ENCODE measurements at regions not wholly inside any gene's neighbourhood (a gene's known extent, or its start where the extent isn't known, plus 50 kb on each side); places are given as distances from the start of the nearest gene placed in this dataset.

GRCh38 chr12:107283652-107284051 is 190.3 kb upstream of the CRY1 start:
- no peak for DNase-seq

DNA sequence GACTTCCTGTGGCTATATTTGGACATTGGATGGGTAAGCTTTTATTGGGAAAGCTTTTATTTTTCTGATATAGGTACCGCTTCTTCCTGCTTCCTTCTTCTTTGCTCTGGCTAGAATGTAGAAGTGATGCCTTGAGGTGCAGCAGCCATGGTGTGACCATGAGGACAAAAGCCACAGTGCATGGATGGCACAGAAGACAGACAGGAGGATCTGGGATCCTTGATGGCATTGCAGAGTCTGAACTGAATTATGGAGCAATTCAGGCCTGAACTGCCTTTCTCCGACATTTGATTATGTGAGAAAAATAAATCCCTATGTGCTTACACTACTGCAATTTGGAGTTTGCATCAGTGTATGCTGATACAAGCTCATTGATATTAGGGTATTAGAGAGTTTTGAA is 191.3 kb upstream of the CRY1 start:
- DNase-seq: no peak

GRCh38 chr12:107287436-107288413 is 194.4 kb upstream of the CRY1 start:
- no peak for DNase-seq

- no peak for DNase-seq
Observed at GRCh38 chr12:107288414-107289127, 195.2 kb upstream of the CRY1 start.

GRCh38 chr12:107291018-107291417 is 197.7 kb upstream of the CRY1 start:
- no peak for DNase-seq

DNA sequence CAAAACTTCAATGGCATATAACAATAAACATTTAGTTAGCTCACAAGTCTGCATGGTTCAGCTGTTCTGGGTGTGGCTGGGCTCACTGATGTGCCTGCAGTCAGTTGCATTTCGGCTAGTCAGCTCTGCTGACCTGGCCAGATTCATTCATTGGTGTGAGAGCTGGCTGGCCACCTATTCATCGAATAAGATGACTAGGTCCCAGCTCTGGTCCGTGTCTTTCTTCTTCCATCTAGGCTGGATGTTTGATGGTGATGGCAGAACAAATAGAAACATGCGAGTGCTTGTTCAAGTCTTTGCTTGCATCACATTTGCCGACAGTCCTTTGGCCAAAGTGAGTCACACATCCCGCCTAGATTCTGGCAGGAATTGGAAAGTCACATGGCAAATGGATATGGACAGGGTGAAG is 203.3 kb upstream of the CRY1 start:
- no peak for DNase-seq

GRCh38 chr12:107302649-107303341 is 209.4 kb upstream of the CRY1 start:
- no peak for DNase-seq

DNA sequence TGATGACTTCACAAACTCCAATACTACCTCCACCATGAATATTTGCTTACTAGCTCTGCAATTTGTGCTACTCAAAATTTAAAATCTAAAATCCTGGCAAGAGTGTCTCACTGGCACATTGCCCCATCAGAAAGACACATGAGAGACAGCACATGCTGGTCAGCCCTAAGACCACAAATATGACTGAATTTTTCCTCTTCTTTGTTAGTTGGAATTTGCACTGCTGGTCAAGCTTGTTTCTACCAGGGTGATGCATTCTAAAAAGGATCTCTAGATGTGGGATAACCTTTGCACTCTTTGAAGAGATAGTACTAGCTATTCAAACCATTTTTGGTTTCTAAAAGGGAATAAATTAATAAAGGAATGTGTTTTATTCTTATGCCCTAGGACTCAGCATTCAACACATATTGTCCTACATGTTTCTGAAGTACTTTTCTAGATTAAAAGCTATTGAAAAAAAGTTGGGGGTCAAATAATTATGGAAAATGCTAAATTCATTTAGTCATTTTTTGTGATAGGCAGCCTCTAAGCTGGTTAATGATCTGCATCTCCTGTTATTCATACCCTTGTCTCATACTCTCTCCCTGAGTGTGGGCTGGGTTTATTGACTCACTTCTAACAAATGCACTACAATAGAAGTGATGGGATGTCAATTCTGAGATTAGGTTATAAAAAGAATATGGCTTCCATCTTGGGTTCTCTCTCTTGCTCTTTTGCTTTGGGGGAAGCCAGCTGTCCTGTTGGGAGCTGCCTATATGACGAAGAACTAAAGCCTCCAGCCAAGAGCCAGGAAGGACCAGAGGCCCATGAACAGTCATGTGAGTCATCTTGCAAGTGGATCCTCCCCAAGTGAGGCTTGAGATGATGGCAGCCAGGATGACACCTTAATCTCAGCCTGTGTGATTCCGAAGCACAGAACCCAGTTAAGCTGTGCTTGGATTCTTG is 211.5 kb upstream of the CRY1 start:
- DNase-seq: no peak

DNA sequence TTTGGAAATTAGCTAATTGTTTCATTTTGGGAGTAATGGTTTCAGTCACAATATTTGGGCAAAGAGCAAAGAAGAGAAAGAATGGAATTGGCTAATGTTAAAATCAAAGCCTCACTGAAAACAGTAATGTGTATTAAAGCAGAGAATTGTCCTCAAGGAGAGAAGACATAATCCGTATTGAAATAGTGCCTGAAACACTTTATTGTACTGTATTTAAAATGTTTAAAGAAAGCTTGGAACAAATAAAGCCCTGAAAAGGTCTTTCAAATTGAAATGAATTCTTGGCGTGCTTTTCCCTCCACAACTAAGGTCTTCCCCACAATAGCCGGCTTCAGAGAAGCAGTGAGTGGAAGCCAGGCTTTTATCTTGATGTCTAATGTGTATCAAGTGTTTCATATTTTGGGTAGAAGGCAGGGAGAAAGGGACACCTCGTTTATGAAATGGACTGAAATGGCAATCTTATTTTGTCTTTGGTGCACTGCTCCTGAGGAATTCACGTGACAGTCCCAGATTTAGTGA is 212.9 kb upstream of the CRY1 start:
- no peak for DNase-seq

GRCh38 chr12:107308310-107308709 is 215.0 kb upstream of the CRY1 start:
- no peak for DNase-seq

DNA sequence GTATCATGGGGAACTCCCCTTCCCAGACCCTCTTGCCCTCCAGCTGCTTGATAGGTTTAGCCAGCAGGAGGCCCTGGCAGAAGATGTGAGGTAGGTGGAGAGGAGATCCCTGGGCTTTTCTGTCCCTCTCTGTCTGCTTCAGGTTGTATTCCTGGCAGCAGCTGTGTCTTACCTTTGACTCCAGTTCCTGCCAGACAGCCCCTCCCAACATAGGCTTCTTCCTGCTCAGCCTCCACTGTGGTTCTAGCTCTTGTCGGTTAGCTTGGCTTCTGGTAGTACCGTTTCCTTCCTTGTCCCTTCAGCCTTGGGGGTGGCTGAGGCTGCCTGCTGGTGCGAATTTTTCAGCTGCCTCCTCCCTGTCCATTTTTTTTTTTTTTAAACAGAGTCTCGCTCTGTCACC is 215.7 kb upstream of the CRY1 start:
- no peak for DNase-seq

GRCh38 chr12:107310621-107311020 is 217.3 kb upstream of the CRY1 start:
- no peak for DNase-seq

- no peak for DNase-seq
Observed at GRCh38 chr12:107311682-107312081, 218.3 kb upstream of the CRY1 start.

GRCh38 chr12:107317751-107318555 is 224.6 kb upstream of the CRY1 start:
- DNase-seq: peak; percentile 71

GRCh38 chr12:107318556-107318805 is 225.1 kb upstream of the CRY1 start:
- DNase-seq: no peak

GRCh38 chr12:107318806-107319532 is 225.6 kb upstream of the CRY1 start:
- DNase-seq: peak; percentile 13

GRCh38 chr12:107319533-107320032 is 226.2 kb upstream of the CRY1 start:
- peak; percentile 14 for DNase-seq

- DNase-seq: peak; percentile 61
Observed at GRCh38 chr12:107320033-107320928, 226.9 kb upstream of the CRY1 start.

- DNase-seq: peak; percentile 54
Observed at GRCh38 chr12:107320929-107321631, 227.7 kb upstream of the CRY1 start.
